HL-60/S4 treated with retinoic acid at 250 ng/mL for 4 days and 3 days (cell line): ENCODE measurements at regions not wholly inside any gene's neighbourhood (a gene's known extent, or its start where the extent isn't known, plus 50 kb on each side); places are given as distances from the start of the nearest gene placed in this dataset.
"Not testable (repeated sequence)": the region's sequence is repeated elsewhere in the genome, so short reads cannot be mapped to it uniquely, and the experiment has no call there.

Experiments used
- in situ Hi-C: fragments of 300-500 bp; cut with MboI; formaldehyde crosslinking; loops from 2 replicates; pipeline ENCODE4 v1.7.0; 2022; ENCODE audit warnings: low sequenced_read_pairs

GRCh38 chr1:9441451-9442133 is 97.7 kb upstream of the SLC25A33 start:
- in situ Hi-C loops: no loop called here

- in situ Hi-C loops: no loop called here
Measured at GRCh38 chr1:9442278-9442846, 96.9 kb upstream of the SLC25A33 start.

GRCh38 chr1:9442986-9443385 is 96.3 kb upstream of the SLC25A33 start:
- in situ Hi-C loops: no loop called here

GRCh38 chr1:9443913-9444445 is 95.3 kb upstream of the SLC25A33 start:
- in situ Hi-C loops: no loop called here

GRCh38 chr1:9444532-9444931 is 94.7 kb upstream of the SLC25A33 start:
- in situ Hi-C loops: no loop called here

GRCh38 chr1:9445081-9445480 is 94.2 kb upstream of the SLC25A33 start:
- in situ Hi-C loops: not testable (repeated sequence)

GRCh38 chr1:9447215-9447960 is 91.9 kb upstream of the SLC25A33 start:
- in situ Hi-C loops: no loop called here

GRCh38 chr1:9448132-9449109 is 90.8 kb upstream of the SLC25A33 start:
- in situ Hi-C loops: no loop called here

- in situ Hi-C loops: no loop called here
Measured at GRCh38 chr1:9449110-9449627, 90.1 kb upstream of the SLC25A33 start.

- in situ Hi-C loops: no loop called here
Measured at GRCh38 chr1:9449976-9450696, 89.1 kb upstream of the SLC25A33 start.

- in situ Hi-C loops: no loop called here
Measured at GRCh38 chr1:9451081-9451480, 88.2 kb upstream of the SLC25A33 start.

- in situ Hi-C loops: no loop called here
Measured at GRCh38 chr1:9452516-9453140, 86.6 kb upstream of the SLC25A33 start.

GRCh38 chr1:9453375-9453774 is 85.9 kb upstream of the SLC25A33 start:
- in situ Hi-C loops: no loop called here

- in situ Hi-C loops: no loop called here
Measured at GRCh38 chr1:9453779-9454418, 85.4 kb upstream of the SLC25A33 start.

- in situ Hi-C loops: no loop called here
Measured at GRCh38 chr1:9454494-9455066, 84.7 kb upstream of the SLC25A33 start.

GRCh38 chr1:9455487-9456234 is 83.6 kb upstream of the SLC25A33 start:
- in situ Hi-C loops: no loop called here

GRCh38 chr1:9456833-9457232 is 82.4 kb upstream of the SLC25A33 start:
- in situ Hi-C loops: no loop called here
